ENCODE measurements at regions not wholly inside any gene's neighbourhood (a gene's known extent, or its start where the extent isn't known, plus 50 kb on each side); places are given as distances from the start of the nearest gene placed in this dataset.

DNA sequence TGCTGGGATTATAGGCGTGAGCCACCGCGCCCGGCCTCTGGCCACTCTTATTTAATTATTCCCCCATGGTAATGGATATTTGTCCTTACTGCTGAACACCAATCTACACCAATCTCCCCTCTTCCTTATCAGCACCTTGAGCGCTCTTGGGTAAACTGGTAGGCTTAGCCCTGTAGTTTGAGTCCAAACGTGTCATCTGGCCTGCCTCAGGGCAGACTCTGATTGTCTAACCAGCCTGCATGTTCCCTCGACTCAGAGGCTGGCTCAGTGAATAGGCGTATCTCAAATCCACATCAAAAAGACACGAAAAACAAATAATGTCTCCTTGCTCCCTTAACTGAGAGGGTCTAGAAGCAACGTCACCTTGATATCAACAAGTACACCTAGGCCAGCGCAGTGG lies 260.9 kb downstream of the TFAP2C start:
- no peak for DNase-seq

- DNase-seq: no peak
Observed at GRCh38 chr20:56893226-56893917, 264.3 kb downstream of the TFAP2C start.

GRCh38 chr20:56896447-56896846 lies 267.3 kb downstream of the TFAP2C start:
- DNase-seq: no peak

- no peak for DNase-seq
Observed at GRCh38 chr20:56897318-56897957, 268.3 kb downstream of the TFAP2C start.

- no peak for DNase-seq
Observed at GRCh38 chr20:56897958-56898349, 268.8 kb downstream of the TFAP2C start.

GRCh38 chr20:56899506-56899905 lies 270.4 kb downstream of the TFAP2C start:
- no peak for DNase-seq

DNA sequence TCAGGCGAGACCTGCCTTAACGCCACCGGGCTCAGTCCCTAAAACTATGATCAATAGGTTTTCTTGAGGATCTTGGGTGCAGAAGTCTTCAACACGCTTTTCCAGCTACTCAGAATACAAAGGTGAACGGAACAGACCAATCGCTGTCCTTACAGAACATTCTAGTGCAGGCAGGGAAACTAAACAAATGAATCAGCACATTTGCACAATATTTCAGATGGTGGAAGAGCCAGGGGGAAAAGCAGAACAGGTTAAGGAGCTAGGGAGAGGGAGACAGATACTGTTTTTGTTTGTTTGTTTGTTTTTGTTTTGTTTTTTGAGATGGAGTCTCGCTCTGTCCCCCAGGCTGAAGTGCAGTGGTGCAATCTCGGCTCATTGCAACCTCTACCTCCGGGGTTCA lies 271.1 kb downstream of the TFAP2C start:
- no peak for DNase-seq

DNA sequence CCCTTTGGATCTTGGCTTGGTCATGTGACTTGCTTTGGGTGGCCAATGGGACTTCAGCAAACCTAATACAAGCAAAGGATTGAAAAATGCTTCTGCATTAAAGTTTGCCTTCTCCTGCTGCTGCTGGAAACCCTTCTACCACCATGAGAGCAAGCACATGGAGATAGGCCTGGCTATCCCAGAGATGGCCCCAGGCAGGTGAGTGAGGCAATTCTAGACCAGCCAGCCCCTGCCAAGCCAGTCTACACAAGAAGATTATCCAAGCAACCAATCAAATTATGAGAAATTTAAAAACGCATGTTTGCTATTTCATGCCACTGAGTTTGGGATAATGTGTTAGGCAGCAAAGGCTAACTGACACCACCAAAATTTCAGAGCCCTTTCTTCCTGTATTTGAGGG lies 274.3 kb downstream of the TFAP2C start:
- DNase-seq: no peak

DNA sequence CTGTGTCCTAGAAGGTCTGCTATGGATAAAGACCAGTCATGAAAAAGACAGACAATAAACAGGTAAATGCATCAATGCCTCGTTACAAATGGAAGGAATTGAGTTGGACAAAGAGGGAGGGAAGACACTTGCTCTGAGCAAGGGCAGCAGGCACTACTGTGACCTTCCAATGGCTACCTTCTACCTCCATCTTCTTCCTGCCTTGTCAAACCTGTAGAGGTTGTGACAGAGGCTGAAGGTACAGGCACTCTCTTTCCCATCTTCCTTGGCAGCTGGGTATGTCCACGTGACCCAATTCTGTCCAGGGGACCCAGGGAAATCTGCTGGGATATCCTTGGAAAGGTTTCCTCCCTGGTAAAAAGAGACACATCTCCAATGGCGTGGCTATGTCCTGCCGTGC lies 274.8 kb downstream of the TFAP2C start:
- no peak for DNase-seq

DNA sequence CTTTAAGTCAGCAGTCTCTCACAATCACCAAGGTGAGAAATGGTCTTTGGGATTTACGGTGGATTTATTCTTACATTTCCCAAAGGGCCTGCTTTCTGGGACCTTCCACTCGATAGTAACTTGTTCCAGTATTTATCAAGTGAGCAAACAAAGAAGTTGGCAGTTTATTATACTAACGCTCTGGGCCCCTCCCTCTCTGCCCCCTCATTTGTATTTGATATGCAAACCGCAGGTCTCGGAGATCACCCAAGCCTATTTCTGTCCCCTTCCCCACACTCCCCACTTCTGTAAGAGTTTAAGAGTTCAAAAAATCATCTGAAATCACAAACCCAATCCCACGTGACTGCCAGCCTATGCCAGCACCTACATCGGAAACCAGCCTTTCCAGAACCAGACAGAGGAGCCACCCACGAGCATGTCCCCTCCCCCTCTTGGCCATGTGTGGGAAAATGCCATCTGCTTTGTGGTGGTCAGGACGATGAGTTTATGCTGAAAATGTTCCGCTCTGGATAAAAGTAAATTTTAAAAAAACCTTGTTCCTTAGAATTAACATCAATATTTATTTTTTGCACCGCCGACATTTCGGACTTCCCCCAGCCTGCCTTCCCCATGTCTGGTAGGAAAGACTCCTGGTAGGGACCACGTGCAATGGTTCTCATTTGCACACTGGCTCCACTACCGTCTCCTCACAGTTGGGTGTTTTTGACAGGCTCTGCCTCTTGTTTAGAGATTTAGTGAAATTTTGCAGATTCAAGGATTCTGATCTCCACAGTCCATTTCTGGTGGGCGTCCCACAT lies 281.0 kb downstream of the TFAP2C start:
- no peak for DNase-seq

- no peak for DNase-seq
Observed at GRCh38 chr20:56911946-56912345, 282.8 kb downstream of the TFAP2C start.

DNA sequence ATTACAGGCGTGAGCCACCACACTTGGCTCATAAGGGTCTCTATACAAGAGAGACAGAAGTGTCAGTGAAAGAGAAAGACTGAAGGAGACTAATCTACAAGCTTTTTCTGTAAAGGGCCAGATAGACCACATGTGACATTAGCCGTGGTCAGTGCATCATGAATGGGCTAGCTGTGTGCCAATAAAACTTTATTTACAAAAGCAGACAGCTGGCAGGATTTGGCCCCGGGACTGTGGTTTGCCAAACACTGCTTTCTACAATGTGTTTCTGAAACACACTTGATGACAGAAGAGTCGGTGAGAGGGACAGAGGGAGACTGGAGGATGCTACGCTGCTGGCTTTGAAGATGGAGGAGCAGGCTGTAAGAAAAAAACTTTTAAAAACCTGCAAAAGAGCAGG lies 285.4 kb downstream of the TFAP2C start:
- no peak for DNase-seq

DNA sequence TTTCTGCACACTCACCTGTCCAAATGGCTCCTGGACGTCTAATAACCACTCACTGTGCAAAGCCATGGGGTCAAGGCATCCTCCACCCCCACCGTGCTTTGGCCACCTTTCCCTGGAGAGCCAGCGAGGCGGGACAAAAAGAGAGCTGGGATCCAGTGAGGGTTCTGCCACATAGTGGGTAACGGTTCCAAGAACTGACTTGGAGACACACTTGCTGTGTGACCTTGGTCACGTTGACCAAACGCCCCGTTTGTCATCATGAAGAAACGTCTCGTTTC lies 287.2 kb downstream of the TFAP2C start:
- DNase-seq: no peak

- DNase-seq: peak; percentile 2
Observed at GRCh38 chr20:56920041-56920440, 290.9 kb downstream of the TFAP2C start.

DNA sequence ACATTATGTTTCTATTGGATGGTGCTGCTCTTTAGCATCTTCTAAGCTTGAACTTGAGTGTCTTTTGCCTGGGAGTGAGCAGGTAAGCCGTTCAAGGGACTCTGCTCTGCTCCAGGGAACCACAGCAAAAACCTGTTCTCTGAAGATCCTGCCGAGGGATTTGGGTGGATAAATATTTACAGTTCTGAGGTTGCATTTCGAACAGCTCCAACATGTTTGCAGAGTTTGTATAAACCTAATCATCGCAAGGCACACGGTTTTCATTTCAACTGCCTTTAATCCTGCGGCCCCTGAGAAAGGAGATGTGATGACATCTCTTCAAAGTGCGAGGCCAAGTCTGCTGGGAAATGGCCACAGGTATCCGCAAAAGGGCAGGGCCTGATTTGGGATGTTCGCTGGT lies 293.4 kb downstream of the TFAP2C start:
- DNase-seq: no peak

DNA sequence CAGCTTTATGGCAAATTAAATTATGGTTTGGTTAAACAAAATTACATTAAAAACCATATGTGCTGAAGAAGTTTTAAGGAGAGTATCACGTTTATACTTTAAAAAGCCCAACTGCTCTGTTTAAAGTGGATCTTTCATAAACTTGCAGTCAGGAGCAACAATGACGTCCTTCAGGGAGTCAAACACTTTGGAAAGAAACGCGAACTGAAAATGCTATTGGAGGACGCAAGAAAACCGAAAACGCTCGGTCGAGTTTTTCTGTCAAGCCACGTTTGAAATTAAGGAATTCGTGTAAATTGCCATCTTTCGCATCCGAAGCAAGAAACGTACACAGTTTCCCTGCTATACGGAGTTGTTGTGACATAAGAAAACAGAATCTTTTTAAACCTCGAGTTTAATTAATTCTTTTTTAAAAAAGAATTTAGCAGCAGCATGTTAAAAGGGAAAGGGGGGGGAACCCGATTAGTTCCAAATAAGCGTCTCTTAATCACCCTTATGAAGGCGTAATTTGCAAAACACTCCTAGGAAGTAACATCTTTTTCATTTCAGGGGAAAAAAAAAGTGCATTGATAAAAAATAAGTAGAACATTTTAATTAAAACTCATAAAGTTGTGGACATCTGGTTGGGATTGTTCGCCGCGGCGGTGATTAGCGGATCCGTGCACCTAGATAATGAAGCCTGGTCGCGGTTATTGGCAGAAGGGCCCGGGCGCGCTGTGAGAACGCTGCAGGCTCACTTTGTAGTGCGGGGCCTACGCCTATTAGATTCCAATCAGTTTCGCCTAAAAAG lies 295.4 kb downstream of the TFAP2C start:
- DNase-seq: no peak

DNA sequence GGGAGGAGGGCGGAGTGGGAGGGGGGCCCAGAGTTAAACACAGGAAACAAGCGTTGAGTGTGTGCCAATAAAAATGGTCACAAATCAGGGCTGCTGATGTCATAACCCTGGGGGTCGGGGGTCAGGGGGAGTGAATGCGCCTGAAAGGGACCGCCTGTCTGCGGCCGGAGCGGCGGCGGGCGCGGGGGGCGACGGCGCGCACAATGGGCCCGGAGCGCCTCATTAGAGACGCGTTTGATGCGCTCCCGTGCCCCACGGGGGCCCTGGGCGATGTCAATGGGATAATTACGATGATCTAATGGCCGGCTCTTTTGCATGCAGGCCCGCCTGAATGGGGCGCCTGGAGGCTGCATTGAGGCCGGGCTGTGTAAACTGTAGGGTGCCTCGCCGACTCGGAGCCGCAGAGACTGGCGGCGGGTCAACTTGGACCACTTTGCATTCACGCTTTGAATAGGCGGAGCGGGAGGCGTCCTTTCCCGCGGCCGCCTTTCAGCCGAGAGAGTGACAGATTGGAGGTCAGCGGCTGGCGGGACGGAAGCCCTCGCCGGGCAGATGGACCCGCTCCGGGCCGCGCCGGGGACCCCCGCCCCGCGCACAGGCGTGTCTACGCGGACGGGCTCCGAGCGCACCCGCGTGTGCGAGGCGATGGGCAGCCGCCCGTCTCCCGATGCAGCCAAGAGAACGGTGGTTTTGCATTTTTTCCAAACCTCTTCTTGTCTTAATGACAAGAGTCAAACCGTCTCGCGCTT lies 296.1 kb downstream of the TFAP2C start:
- no peak for DNase-seq

- DNase-seq: no peak
Observed at GRCh38 chr20:56925831-56926170, 296.7 kb downstream of the TFAP2C start.

DNA sequence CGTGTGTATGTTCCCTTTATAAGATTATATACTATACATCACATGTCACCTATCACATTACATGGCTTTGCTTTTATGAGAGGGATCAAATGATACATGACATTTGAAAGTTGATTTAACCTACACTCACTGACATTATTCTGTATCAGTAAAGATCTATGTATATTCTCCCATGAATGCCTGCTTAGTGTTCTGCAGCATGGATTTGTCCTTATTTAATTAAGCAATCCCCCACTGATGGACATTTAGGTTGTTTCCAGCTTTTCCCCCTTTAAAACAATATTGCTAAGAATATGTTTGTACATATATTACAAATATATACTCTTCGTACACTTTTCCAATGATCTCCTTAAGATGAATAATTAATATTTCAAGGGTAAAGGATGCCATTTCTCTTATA lies 297.4 kb downstream of the TFAP2C start:
- DNase-seq: no peak

GRCh38 chr20:56927127-56927526 lies 298.0 kb downstream of the TFAP2C start:
- no peak for DNase-seq

- DNase-seq: no peak
Observed at GRCh38 chr20:56928007-56928406, 298.9 kb downstream of the TFAP2C start.

- DNase-seq: no peak
Observed at GRCh38 chr20:56929606-56930005, 300.5 kb downstream of the TFAP2C start.

DNA sequence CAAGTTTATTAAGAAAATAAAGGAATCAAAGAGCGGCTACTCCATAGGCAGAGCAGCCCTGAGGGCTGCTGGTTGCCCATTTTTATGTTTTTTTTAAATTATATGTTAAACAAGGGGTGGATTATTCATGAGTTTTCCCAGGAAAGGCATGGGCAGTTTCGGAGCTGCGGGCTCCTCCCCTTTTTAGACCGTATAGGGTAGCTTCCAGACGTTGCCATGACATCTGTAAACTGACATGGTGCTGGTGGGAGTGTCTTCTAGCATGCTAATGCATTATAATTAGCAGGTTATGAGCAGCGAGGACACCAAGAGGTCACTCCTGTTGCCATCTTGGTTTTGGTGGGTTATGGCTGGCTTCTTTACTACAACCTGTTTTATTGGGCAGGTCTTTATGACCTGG lies 301.8 kb downstream of the TFAP2C start:
- no peak for DNase-seq

Measured in MV-4-11 (cell line).